ENCODE measurements at regions not wholly inside any gene's neighbourhood (a gene's known extent, or its start where the extent isn't known, plus 50 kb on each side); places are given as distances from the start of the nearest gene placed in this dataset.

GRCh38 chr9:116078640-116079039 lies 75.0 kb upstream of the PAPPA start:
- H3K9ac ChIP-seq (ENCODE audit: low read length) = no peak overlapping the region
- no peaks in the 10 kb centered on the region for H3K79me2 ChIP-seq (ENCODE audit: low read length)

GRCh38 chr9:116080561-116080960 lies 73.0 kb upstream of the PAPPA start:
- Histone ChIP-seq H2AFZ (ENCODE audit: low read depth, low read length) (no peak overlapping the region), H3K9me3 (ENCODE audit: insufficient read depth, low read length) (no peaks in the 10 kb centered on the region), H3K4me2 (ENCODE audit: low read length) (no peak overlapping the region), H3K79me2 (ENCODE audit: low read length) (no peaks in the 10 kb centered on the region), H3K36me3 (replicated peaks; ENCODE audit: low read depth, low read length) (no peaks in the 10 kb centered on the region), H3K4me3 (ENCODE audit: low read length) (no peak overlapping the region), H3K4me1 (ENCODE audit: low read length) (no peaks in the 10 kb centered on the region), H4K20me1 (ENCODE audit: insufficient read depth, low read length) (no peaks in the 10 kb centered on the region), H3K9ac (ENCODE audit: low read length) (no peak overlapping the region), H3K27ac (ENCODE audit: low read length) (no peak overlapping the region), H3K27me3 (ENCODE audit: low read depth, low read length) (no peaks in the 10 kb centered on the region)
- TF ChIP-seq EZH2phosphoT487 (IDR thresholded peaks at IDR 0.05; ENCODE audit: low read depth) = no peak
- TF ChIP-seq, protein P1, sequence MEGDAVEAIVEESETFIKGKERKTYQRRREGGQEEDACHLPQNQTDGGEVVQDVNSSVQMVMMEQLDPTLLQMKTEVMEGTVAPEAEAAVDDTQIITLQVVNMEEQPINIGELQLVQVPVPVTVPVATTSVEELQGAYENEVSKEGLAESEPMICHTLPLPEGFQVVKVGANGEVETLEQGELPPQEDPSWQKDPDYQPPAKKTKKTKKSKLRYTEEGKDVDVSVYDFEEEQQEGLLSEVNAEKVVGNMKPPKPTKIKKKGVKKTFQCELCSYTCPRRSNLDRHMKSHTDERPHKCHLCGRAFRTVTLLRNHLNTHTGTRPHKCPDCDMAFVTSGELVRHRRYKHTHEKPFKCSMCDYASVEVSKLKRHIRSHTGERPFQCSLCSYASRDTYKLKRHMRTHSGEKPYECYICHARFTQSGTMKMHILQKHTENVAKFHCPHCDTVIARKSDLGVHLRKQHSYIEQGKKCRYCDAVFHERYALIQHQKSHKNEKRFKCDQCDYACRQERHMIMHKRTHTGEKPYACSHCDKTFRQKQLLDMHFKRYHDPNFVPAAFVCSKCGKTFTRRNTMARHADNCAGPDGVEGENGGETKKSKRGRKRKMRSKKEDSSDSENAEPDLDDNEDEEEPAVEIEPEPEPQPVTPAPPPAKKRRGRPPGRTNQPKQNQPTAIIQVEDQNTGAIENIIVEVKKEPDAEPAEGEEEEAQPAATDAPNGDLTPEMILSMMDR (IDR thresholded peaks at IDR 0.05; ENCODE audit: low read depth, low read length) = no peak

More at GRCh38 chr9:116078640-116079039, 75.0 kb upstream of the PAPPA start:
- H3K4me3 ChIP-seq (ENCODE audit: low read length) = no peak overlapping the region
- no peak overlapping the region for H3K27ac ChIP-seq (ENCODE audit: low read length)
- H3K4me1 ChIP-seq (ENCODE audit: low read length) = no peaks in the 10 kb centered on the region
- no peaks in the 10 kb centered on the region for H3K9me3 ChIP-seq (ENCODE audit: insufficient read depth, low read length)
- no peaks in the 10 kb centered on the region for H4K20me1 ChIP-seq (ENCODE audit: insufficient read depth, low read length)
- no peak overlapping the region for H2AFZ ChIP-seq (ENCODE audit: low read depth, low read length)
- no peaks in the 10 kb centered on the region for H3K36me3 ChIP-seq (replicated peaks; ENCODE audit: low read depth, low read length)
- H3K27me3 ChIP-seq (ENCODE audit: low read depth, low read length) = no peaks in the 10 kb centered on the region
- no peak overlapping the region for H3K4me2 ChIP-seq (ENCODE audit: low read length)
- TF ChIP-seq, protein P1 (IDR thresholded peaks at IDR 0.05; ENCODE audit: low read depth, low read length) = no peak
- TF ChIP-seq EZH2phosphoT487 (IDR thresholded peaks at IDR 0.05; ENCODE audit: low read depth) = no peak

DNA sequence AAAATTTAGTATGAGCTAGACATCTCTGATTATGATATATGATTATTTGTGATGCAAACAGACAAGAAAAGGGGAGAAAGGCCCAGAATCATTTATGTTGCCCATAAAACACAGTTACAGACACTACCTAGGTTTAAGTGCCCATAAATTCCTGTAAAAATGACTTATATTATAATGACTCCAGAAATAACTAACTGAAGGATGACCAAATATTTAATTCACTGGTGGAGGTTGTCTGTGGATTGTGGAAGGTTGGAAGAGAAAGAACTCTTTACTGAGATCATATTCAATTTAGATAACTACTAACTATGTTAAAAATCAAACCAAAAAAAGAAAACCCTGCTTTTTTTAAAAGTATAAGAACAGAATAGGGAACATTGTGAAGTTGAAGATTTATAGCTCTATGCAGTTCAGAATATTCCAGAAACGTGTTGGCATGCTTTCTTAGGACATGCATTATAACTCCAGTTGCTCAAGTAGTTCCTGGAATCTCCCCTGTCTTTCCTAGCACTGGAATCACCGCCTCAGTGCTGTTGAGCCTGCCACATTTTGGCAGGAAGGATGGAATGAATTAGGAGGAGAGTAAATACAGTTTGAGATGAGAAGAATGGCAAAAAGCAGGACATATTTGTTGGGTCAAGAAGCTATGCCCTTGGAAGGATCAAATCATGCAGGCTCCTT lies 72.0 kb upstream of the PAPPA start:
- H3K36me3 ChIP-seq (replicated peaks; ENCODE audit: low read depth, low read length) = no peaks in the 10 kb centered on the region
- no peaks in the 10 kb centered on the region for H4K20me1 ChIP-seq (ENCODE audit: insufficient read depth, low read length)
- no peak overlapping the region for H2AFZ ChIP-seq (ENCODE audit: low read depth, low read length)
- no peaks in the 10 kb centered on the region for H3K79me2 ChIP-seq (ENCODE audit: low read length)
- no peaks in the 10 kb centered on the region for H3K9me3 ChIP-seq (ENCODE audit: insufficient read depth, low read length)
- no peaks in the 10 kb centered on the region for H3K27me3 ChIP-seq (ENCODE audit: low read depth, low read length)
- H3K4me2 ChIP-seq (ENCODE audit: low read length) = no peak overlapping the region
- H3K4me1 ChIP-seq (ENCODE audit: low read length) = no peaks in the 10 kb centered on the region
- TF ChIP-seq, protein P1 (IDR thresholded peaks at IDR 0.05; ENCODE audit: low read depth, low read length) = no peak
- TF ChIP-seq EZH2phosphoT487 (IDR thresholded peaks at IDR 0.05; ENCODE audit: low read depth) = no peak
- H3K4me3 ChIP-seq (ENCODE audit: low read length) = no peak overlapping the region
- no peak overlapping the region for H3K9ac ChIP-seq (ENCODE audit: low read length)
- H3K27ac ChIP-seq (ENCODE audit: low read length) = no peak overlapping the region

- Histone ChIP-seq H2AFZ (ENCODE audit: low read depth, low read length) (no peak overlapping the region), H3K79me2 (ENCODE audit: low read length) (no peaks in the 10 kb centered on the region), H3K27me3 (ENCODE audit: low read depth, low read length) (no peaks in the 10 kb centered on the region), H4K20me1 (ENCODE audit: insufficient read depth, low read length) (no peaks in the 10 kb centered on the region), H3K4me2 (ENCODE audit: low read length) (no peak overlapping the region), H3K9me3 (ENCODE audit: insufficient read depth, low read length) (no peaks in the 10 kb centered on the region), H3K4me3 (ENCODE audit: low read length) (no peak overlapping the region), H3K27ac (ENCODE audit: low read length) (no peak overlapping the region), H3K4me1 (ENCODE audit: low read length) (peaks cover 10% of the 10 kb centered on the region), H3K36me3 (replicated peaks; ENCODE audit: low read depth, low read length) (no peaks in the 10 kb centered on the region), H3K9ac (ENCODE audit: low read length) (no peak overlapping the region)
- TF ChIP-seq, protein P1 (IDR thresholded peaks at IDR 0.05; ENCODE audit: low read depth, low read length) = no peak
- TF ChIP-seq EZH2phosphoT487 (IDR thresholded peaks at IDR 0.05; ENCODE audit: low read depth) = no peak
Measured at GRCh38 chr9:116083837-116084236, 69.8 kb upstream of the PAPPA start.

Data from OCI-LY3 (cell line).